HG03575 (cell line): ENCODE measurements at regions not wholly inside any gene's neighbourhood (a gene's known extent, or its start where the extent isn't known, plus 50 kb on each side); places are given as distances from the start of the nearest gene placed in this dataset.

Source experiments
- ATAC-seq: cut with Tn5 transposase; IDR thresholded peaks from one replicate; pipeline ENCODE4 v1.9.1; 2021; ENCODE audit not compliant: unreplicated experiment, insufficient number of reproducible peaks, low FRiP score; ENCODE audit errors: extremely low read depth

- no peak for ATAC-seq
These were observed 684.8 kb downstream of the DIAPH3 start for GRCh38 chr13:59478908-59479307.

GRCh38 chr13:59479629-59480028 is 684.1 kb downstream of the DIAPH3 start:
- no peak for ATAC-seq

- no peak for ATAC-seq
These were observed 683.1 kb downstream of the DIAPH3 start for GRCh38 chr13:59480396-59481259.

- ATAC-seq, result no peak
These were observed 680.1 kb downstream of the DIAPH3 start for GRCh38 chr13:59483501-59484145.

- no peak for ATAC-seq
These were observed 675.8 kb downstream of the DIAPH3 start for GRCh38 chr13:59487883-59488282.

GRCh38 chr13:59488436-59488835 is 675.3 kb downstream of the DIAPH3 start:
- ATAC-seq, result no peak

- ATAC-seq, result no peak
These were observed 673.1 kb downstream of the DIAPH3 start for GRCh38 chr13:59490651-59491050.

GRCh38 chr13:59492030-59492636 is 671.6 kb downstream of the DIAPH3 start:
- ATAC-seq, result no peak

- ATAC-seq, result no peak
These were observed 670.2 kb downstream of the DIAPH3 start for GRCh38 chr13:59493436-59493965.

- no peak for ATAC-seq
These were observed 669.6 kb downstream of the DIAPH3 start for GRCh38 chr13:59494151-59494550.

- ATAC-seq, result no peak
These were observed 669.2 kb downstream of the DIAPH3 start for GRCh38 chr13:59494560-59494970.

- ATAC-seq, result no peak
These were observed 668.4 kb downstream of the DIAPH3 start for GRCh38 chr13:59495299-59495698.

- ATAC-seq, result no peak
These were observed 667.7 kb downstream of the DIAPH3 start for GRCh38 chr13:59495936-59496512.

- no peak for ATAC-seq
These were observed 666.0 kb downstream of the DIAPH3 start for GRCh38 chr13:59497621-59498247.

- no peak for ATAC-seq
These were observed 662.7 kb downstream of the DIAPH3 start for GRCh38 chr13:59501004-59501403.

- ATAC-seq, result no peak
These were observed 659.3 kb downstream of the DIAPH3 start for GRCh38 chr13:59504407-59504806.

- ATAC-seq, result no peak
These were observed 653.3 kb downstream of the DIAPH3 start for GRCh38 chr13:59510386-59510785.

- no peak for ATAC-seq
These were observed 650.0 kb downstream of the DIAPH3 start for GRCh38 chr13:59513686-59514085.

GRCh38 chr13:59514316-59514715 is 649.4 kb downstream of the DIAPH3 start:
- ATAC-seq, result no peak
